Mesothelial cell of epicardium (in vitro differentiated cells): ENCODE measurements at regions not wholly inside any gene's neighbourhood (a gene's known extent, or its start where the extent isn't known, plus 50 kb on each side); places are given as distances from the start of the nearest gene placed in this dataset.

Source experiments
- DNase-seq, 2 experiments: peaks; one replicate each; pipeline ENCODE4 v3.0.0; 2021; ENCODE audit warnings: low spot score in 2 of 2; ENCODE audit not compliant: unreplicated experiment in 2 of 2
- H3K27ac Mint-ChIP-seq: 2 replicates; pipeline ENCODE4 v1.8.0; 2021; ENCODE audit warnings: mixed read lengths
- H3K27me3 Mint-ChIP-seq: 2 replicates; pipeline ENCODE4 v1.8.0; 2021; ENCODE audit warnings: low read depth, mixed read lengths
- H3K36me3 Mint-ChIP-seq: 2 replicates; pipeline ENCODE4 v1.8.0; 2021; ENCODE audit warnings: mixed read lengths
- H3K4me1 Mint-ChIP-seq: 2 replicates; pipeline ENCODE4 v1.8.0; 2021; ENCODE audit warnings: mixed read lengths
- H3K4me3 Mint-ChIP-seq: 2 replicates; pipeline ENCODE4 v1.8.0; 2021; ENCODE audit warnings: mild to moderate bottlenecking, moderate library complexity, mixed read lengths
- H3K9me3 Mint-ChIP-seq: 2 replicates; pipeline ENCODE4 v1.8.0; 2021; ENCODE audit warnings: mixed read lengths
- TF ChIP-seq, protein P1 (sequence below): fragments of 200-600 bp; sonication (generic); IDR thresholded peaks from one replicate; pipeline ENCODE4 v1.5.0; 2021; ENCODE audit warnings: antibody characterized with exemption; ENCODE audit not compliant: unreplicated experiment

DNA sequence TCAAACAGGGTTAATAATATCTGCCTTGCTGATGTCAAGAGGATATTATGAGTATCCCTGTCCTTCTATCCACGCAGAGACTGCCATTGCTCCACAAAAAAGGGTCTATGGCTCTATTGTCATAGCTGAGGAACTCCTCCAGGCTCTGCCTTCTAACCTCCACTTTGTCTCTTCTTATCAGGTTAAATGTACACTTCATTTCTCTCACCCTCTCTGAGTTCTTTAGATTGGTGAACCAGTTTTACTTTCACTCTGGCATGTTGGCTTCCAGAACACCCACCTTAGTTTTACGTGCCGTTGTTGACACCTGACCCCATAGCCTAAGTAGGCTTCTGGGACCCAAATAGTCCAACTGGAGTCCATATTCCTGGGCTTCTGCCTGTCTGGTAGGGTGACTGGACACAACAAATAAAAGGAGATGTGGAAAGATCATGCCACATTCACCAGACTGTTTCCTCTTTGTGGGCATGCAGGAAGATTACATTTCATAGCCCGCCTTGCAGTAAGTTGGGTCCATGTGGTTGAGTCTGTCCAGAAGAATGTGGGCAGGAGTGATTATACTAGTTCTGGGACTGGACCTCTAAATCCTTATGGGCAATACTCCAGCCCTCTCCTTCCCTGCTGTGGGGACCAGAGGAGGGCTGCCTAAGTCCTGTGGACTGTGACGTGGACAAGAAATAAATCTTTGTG, 350.4 kb upstream of the CLINT1 start:
- Mint-ChIP-seq H3K27me3 (peaks cover 2% of the 10 kb centered on the region), H3K4me1 (no peaks in the 10 kb centered on the region), H3K4me3 (no peak overlapping the region), H3K9me3 (peaks cover 5% of the 10 kb centered on the region), H3K27ac (no peak overlapping the region), H3K36me3 (no peaks in the 10 kb centered on the region)
- TF ChIP-seq, protein P1, sequence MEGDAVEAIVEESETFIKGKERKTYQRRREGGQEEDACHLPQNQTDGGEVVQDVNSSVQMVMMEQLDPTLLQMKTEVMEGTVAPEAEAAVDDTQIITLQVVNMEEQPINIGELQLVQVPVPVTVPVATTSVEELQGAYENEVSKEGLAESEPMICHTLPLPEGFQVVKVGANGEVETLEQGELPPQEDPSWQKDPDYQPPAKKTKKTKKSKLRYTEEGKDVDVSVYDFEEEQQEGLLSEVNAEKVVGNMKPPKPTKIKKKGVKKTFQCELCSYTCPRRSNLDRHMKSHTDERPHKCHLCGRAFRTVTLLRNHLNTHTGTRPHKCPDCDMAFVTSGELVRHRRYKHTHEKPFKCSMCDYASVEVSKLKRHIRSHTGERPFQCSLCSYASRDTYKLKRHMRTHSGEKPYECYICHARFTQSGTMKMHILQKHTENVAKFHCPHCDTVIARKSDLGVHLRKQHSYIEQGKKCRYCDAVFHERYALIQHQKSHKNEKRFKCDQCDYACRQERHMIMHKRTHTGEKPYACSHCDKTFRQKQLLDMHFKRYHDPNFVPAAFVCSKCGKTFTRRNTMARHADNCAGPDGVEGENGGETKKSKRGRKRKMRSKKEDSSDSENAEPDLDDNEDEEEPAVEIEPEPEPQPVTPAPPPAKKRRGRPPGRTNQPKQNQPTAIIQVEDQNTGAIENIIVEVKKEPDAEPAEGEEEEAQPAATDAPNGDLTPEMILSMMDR: no peak
- no peak for DNase-seq

GRCh38 chr5:158207733-158208132, 348.8 kb upstream of the CLINT1 start:
- H3K4me1 Mint-ChIP-seq: no peaks in the 10 kb centered on the region
- H3K36me3 Mint-ChIP-seq: no peaks in the 10 kb centered on the region
- H3K9me3 Mint-ChIP-seq: peaks cover 5% of the 10 kb centered on the region
- TF ChIP-seq, protein P1: no peak
- no peak for DNase-seq
- peaks cover 12% of the 10 kb centered on the region for H3K27me3 Mint-ChIP-seq
- no peak overlapping the region for H3K27ac Mint-ChIP-seq
- H3K4me3 Mint-ChIP-seq: no peak overlapping the region

DNA sequence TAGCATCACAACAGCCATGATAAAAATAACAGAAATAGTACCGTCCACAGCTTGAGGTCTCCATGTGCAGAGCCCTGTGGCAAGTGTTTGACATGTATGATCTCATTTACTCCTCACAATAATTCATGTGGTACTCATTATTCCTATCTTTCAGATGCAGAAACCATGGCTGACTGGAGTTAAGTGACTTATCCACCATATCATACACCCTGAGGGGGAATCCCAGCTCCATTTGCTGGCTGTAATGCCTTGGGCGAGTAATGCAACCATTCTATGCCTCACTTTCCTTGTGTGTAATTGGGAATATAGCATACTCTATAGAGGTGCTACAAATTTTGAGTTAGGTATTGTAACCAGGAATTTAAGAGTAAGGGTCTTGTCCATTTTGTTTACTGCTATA, 347.0 kb upstream of the CLINT1 start:
- TF ChIP-seq, protein P1: no peak
- Mint-ChIP-seq H3K36me3 (no peaks in the 10 kb centered on the region), H3K27me3 (peaks cover 19% of the 10 kb centered on the region), H3K27ac (no peak overlapping the region), H3K4me1 (peaks cover 5% of the 10 kb centered on the region), H3K4me3 (no peak overlapping the region), H3K9me3 (peaks cover 5% of the 10 kb centered on the region)
- no peak for DNase-seq

- H3K27me3 Mint-ChIP-seq: peaks cover 25% of the 10 kb centered on the region
- no peak for DNase-seq
- peaks cover 11% of the 10 kb centered on the region for H3K4me1 Mint-ChIP-seq
These were observed 344.3 kb upstream of the CLINT1 start for GRCh38 chr5:158203261-158203660.

DNA sequence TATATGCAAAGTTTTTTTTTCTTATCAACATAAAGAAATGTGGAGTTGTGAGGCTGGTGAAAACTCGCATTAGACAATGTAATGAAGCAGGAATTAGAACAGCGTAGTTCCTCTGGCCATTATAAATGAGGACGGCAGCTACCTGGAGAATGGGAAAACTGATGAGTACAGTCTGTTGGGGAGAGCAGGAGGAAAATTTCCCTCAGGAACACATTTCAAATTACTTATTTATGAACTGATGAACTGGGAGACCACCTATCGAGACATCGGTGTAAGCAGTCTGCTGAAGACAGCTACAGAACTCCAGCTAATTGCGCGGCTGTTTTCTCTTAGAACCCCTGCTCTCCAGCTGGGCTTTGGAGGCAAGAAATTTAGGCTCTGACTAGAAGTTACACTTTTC, 343.9 kb upstream of the CLINT1 start:
- no peak overlapping the region for H3K4me3 Mint-ChIP-seq
- no peaks in the 10 kb centered on the region for H3K36me3 Mint-ChIP-seq
- H3K27ac Mint-ChIP-seq: no peak overlapping the region
- no peaks in the 10 kb centered on the region for H3K9me3 Mint-ChIP-seq
- H3K27me3 Mint-ChIP-seq: peaks cover 30% of the 10 kb centered on the region
- no peak for DNase-seq
- H3K4me1 Mint-ChIP-seq: peaks cover 11% of the 10 kb centered on the region
- TF ChIP-seq, protein P1: no peak

More at GRCh38 chr5:158203261-158203660, 344.3 kb upstream of the CLINT1 start:
- no peak overlapping the region for H3K4me3 Mint-ChIP-seq
- H3K27ac Mint-ChIP-seq: no peak overlapping the region
- no peaks in the 10 kb centered on the region for H3K36me3 Mint-ChIP-seq
- H3K9me3 Mint-ChIP-seq: no peaks in the 10 kb centered on the region
- TF ChIP-seq, protein P1: no peak

- H3K4me3 Mint-ChIP-seq: no peak overlapping the region
- H3K27ac Mint-ChIP-seq: no peak overlapping the region
- H3K27me3 Mint-ChIP-seq: peaks cover 43% of the 10 kb centered on the region
- TF ChIP-seq, protein P1: no peak
- no peaks in the 10 kb centered on the region for H3K36me3 Mint-ChIP-seq
- no peaks in the 10 kb centered on the region for H3K9me3 Mint-ChIP-seq
- peaks cover 18% of the 10 kb centered on the region for H3K4me1 Mint-ChIP-seq
- no peak for DNase-seq
These were observed 341.7 kb upstream of the CLINT1 start for GRCh38 chr5:158200619-158201018.
